ENCODE measurements at regions not wholly inside any gene's neighbourhood (a gene's known extent, or its start where the extent isn't known, plus 50 kb on each side); places are given as distances from the start of the nearest gene placed in this dataset.

- TF ChIP-seq CTCF (IDR thresholded peaks at IDR 0.05) (no peak), POLR2A (IDR thresholded peaks at IDR 0.05) (no peak)
Measured at GRCh38 chr5:5066276-5067186, 73.6 kb upstream of the ADAMTS16 start.
